ENCODE measurements at regions not wholly inside any gene's neighbourhood (a gene's known extent, or its start where the extent isn't known, plus 50 kb on each side); places are given as distances from the start of the nearest gene placed in this dataset.

DNA sequence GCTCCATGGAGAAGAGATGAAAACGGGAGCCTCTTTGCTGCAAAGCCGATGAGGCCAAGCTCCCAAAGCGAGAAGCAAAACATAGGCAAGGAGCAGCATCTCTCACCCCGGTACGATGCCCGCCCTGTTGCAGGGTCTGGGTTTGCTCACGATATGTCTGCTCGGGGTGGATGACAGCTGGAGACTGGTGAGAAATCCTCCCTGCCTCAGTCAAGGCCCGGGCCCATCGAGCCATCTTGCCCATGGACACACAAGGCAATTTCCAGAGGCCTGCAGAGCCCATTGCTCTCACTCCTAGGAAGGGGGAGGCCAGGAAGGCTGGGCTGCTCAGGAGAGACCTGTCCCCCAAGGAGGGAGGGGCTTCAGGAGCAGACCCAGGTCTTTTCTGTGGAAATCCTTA is 391.7 kb upstream of the SHH start:
- Histone ChIP-seq H3K4me1 (ENCODE audit: insufficient read depth, insufficient read length) (no peaks in the 10 kb centered on the region), H3K36me3 (ENCODE audit: insufficient read depth, insufficient read length, low read length) (no peaks in the 10 kb centered on the region), H3K9ac (ENCODE audit: insufficient read length, low read depth) (no peak overlapping the region), H3K9me3 (ENCODE audit: insufficient read depth, low read length) (no peaks in the 10 kb centered on the region), H3K4me3 (ENCODE audit: insufficient read length, low read depth) (no peak overlapping the region), H3K27me3 (ENCODE audit: insufficient read depth, insufficient read length) (no peaks in the 10 kb centered on the region)
- no peak for TF ChIP-seq SUZ12 (IDR thresholded peaks at IDR 0.05; ENCODE audit: extremely low read depth, insufficient read depth, insufficient read length)
- no peak for TF ChIP-seq YY1 (IDR thresholded peaks at IDR 0.05; ENCODE audit: insufficient read depth, insufficient read length)
- no peak for TF ChIP-seq ZNF274 (IDR thresholded peaks at IDR 0.05; ENCODE audit: low read depth, low read length)
- DNase-seq (ENCODE audit: low read depth, low spot score): no peak

- no peaks in the 10 kb centered on the region for H3K9me3 ChIP-seq (ENCODE audit: insufficient read depth, low read length)
- DNase-seq (ENCODE audit: low read depth, low spot score): no peak
- TF ChIP-seq YY1 (IDR thresholded peaks at IDR 0.05; ENCODE audit: insufficient read depth, insufficient read length): no peak
- no peak for TF ChIP-seq SUZ12 (IDR thresholded peaks at IDR 0.05; ENCODE audit: extremely low read depth, insufficient read depth, insufficient read length)
- no peak for TF ChIP-seq ZNF274 (IDR thresholded peaks at IDR 0.05; ENCODE audit: low read depth, low read length)
- H3K36me3 ChIP-seq (ENCODE audit: insufficient read depth, insufficient read length, low read length): no peaks in the 10 kb centered on the region
- H3K4me3 ChIP-seq (ENCODE audit: insufficient read length, low read depth): no peak overlapping the region
- peaks cover 2% of the 10 kb centered on the region for H3K4me1 ChIP-seq (ENCODE audit: insufficient read depth, insufficient read length)
- no peaks in the 10 kb centered on the region for H3K27me3 ChIP-seq (ENCODE audit: insufficient read depth, insufficient read length)
- no peak overlapping the region for H3K9ac ChIP-seq (ENCODE audit: insufficient read length, low read depth)
Measured at GRCh38 chr7:156198277-156198676, 386.0 kb upstream of the SHH start.

DNA sequence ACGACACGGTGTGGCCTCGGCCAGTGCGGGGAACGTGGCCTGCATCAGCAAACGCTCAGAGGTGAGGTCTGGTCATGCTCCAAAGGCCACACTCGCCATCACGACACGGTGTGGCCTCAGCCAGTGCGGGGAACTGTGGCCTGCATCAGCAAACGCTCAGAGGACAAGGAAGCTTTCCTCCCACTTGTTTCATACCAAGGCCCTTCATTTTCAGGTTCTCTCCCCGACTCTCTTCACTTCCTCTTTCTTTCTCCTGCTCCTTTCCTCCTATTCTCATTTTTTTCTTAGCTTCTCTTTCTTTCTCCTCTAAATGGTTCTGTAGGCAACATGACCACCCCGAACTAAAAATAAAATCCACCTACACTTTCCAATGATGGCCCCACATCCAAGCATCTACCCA is 384.4 kb upstream of the SHH start:
- no peak overlapping the region for H3K4me3 ChIP-seq (ENCODE audit: insufficient read length, low read depth)
- TF ChIP-seq SUZ12 (IDR thresholded peaks at IDR 0.05; ENCODE audit: extremely low read depth, insufficient read depth, insufficient read length) (no peak), YY1 (IDR thresholded peaks at IDR 0.05; ENCODE audit: insufficient read depth, insufficient read length) (no peak), ZNF274 (IDR thresholded peaks at IDR 0.05; ENCODE audit: low read depth, low read length) (no peak)
- no peak for DNase-seq (ENCODE audit: low read depth, low spot score)

GRCh38 chr7:156195276-156195675 is 383.0 kb upstream of the SHH start:
- Histone ChIP-seq H3K9me3 (ENCODE audit: insufficient read depth, low read length) (no peaks in the 10 kb centered on the region; the same call in 1 of the 2 replicates), H3K4me1 (ENCODE audit: insufficient read depth, insufficient read length) (peaks cover 2% of the 10 kb centered on the region), H3K27me3 (ENCODE audit: insufficient read depth, insufficient read length) (no peaks in the 10 kb centered on the region), H3K36me3 (ENCODE audit: insufficient read depth, insufficient read length, low read length) (no peaks in the 10 kb centered on the region), H3K4me3 (ENCODE audit: insufficient read length, low read depth) (no peak overlapping the region), H3K9ac (ENCODE audit: insufficient read length, low read depth) (no peak overlapping the region)
- DNase-seq (ENCODE audit: low read depth, low spot score): no peak
- TF ChIP-seq SUZ12 (IDR thresholded peaks at IDR 0.05; ENCODE audit: extremely low read depth, insufficient read depth, insufficient read length): no peak
- TF ChIP-seq ZNF274 (IDR thresholded peaks at IDR 0.05; ENCODE audit: low read depth, low read length): no peak
- TF ChIP-seq YY1 (IDR thresholded peaks at IDR 0.05; ENCODE audit: insufficient read depth, insufficient read length): no peak

More for the DNA sequence above, 384.4 kb upstream of the SHH start:
- no peaks in the 10 kb centered on the region for H3K27me3 ChIP-seq (ENCODE audit: insufficient read depth, insufficient read length)
- H3K9ac ChIP-seq (ENCODE audit: insufficient read length, low read depth): no peak overlapping the region
- no peaks in the 10 kb centered on the region for H3K36me3 ChIP-seq (ENCODE audit: insufficient read depth, insufficient read length, low read length)
- H3K9me3 ChIP-seq (ENCODE audit: insufficient read depth, low read length): no peaks in the 10 kb centered on the region
- H3K4me1 ChIP-seq (ENCODE audit: insufficient read depth, insufficient read length): peaks cover 2% of the 10 kb centered on the region

- TF ChIP-seq ZNF274 (IDR thresholded peaks at IDR 0.05; ENCODE audit: low read depth, low read length) (no peak), YY1 (IDR thresholded peaks at IDR 0.05; ENCODE audit: insufficient read depth, insufficient read length) (no peak), SUZ12 (IDR thresholded peaks at IDR 0.05; ENCODE audit: extremely low read depth, insufficient read depth, insufficient read length) (no peak)
- Histone ChIP-seq H3K9ac (ENCODE audit: insufficient read length, low read depth) (no peak overlapping the region), H3K9me3 (ENCODE audit: insufficient read depth, low read length) (no peaks in the 10 kb centered on the region; the same call in 1 of the 2 replicates), H3K36me3 (ENCODE audit: insufficient read depth, insufficient read length, low read length) (no peaks in the 10 kb centered on the region), H3K4me3 (ENCODE audit: insufficient read length, low read depth) (no peak overlapping the region), H3K4me1 (ENCODE audit: insufficient read depth, insufficient read length) (peaks cover 2% of the 10 kb centered on the region), H3K27me3 (ENCODE audit: insufficient read depth, insufficient read length) (no peaks in the 10 kb centered on the region)
- DNase-seq (ENCODE audit: low read depth, low spot score): no peak
Measured at GRCh38 chr7:156194813-156195212, 382.6 kb upstream of the SHH start.

- TF ChIP-seq ZNF274 (IDR thresholded peaks at IDR 0.05; ENCODE audit: low read depth, low read length) (no peak), SUZ12 (IDR thresholded peaks at IDR 0.05; ENCODE audit: extremely low read depth, insufficient read depth, insufficient read length) (no peak), YY1 (IDR thresholded peaks at IDR 0.05; ENCODE audit: insufficient read depth, insufficient read length) (no peak)
- DNase-seq (ENCODE audit: low read depth, low spot score): no peak
- no peaks in the 10 kb centered on the region; the same call in 1 of the 2 replicates for H3K9me3 ChIP-seq (ENCODE audit: insufficient read depth, low read length)
- no peaks in the 10 kb centered on the region for H3K36me3 ChIP-seq (ENCODE audit: insufficient read depth, insufficient read length, low read length)
- no peaks in the 10 kb centered on the region for H3K27me3 ChIP-seq (ENCODE audit: insufficient read depth, insufficient read length)
- H3K4me3 ChIP-seq (ENCODE audit: insufficient read length, low read depth): no peak overlapping the region
- H3K4me1 ChIP-seq (ENCODE audit: insufficient read depth, insufficient read length): peaks cover 2% of the 10 kb centered on the region
- no peak overlapping the region for H3K9ac ChIP-seq (ENCODE audit: insufficient read length, low read depth)
Measured at GRCh38 chr7:156192921-156193320, 380.7 kb upstream of the SHH start.

GRCh38 chr7:156191090-156191489 is 378.8 kb upstream of the SHH start:
- TF ChIP-seq YY1 (IDR thresholded peaks at IDR 0.05; ENCODE audit: insufficient read depth, insufficient read length) (no peak), ZNF274 (IDR thresholded peaks at IDR 0.05; ENCODE audit: low read depth, low read length) (no peak), SUZ12 (IDR thresholded peaks at IDR 0.05; ENCODE audit: extremely low read depth, insufficient read depth, insufficient read length) (no peak)

More at GRCh38 chr7:156191090-156191489, 378.8 kb upstream of the SHH start:
- no peaks in the 10 kb centered on the region for H3K27me3 ChIP-seq (ENCODE audit: insufficient read depth, insufficient read length)
- H3K9me3 ChIP-seq (ENCODE audit: insufficient read depth, low read length): peaks cover 10% of the 10 kb centered on the region
- no peaks in the 10 kb centered on the region for H3K36me3 ChIP-seq (ENCODE audit: insufficient read depth, insufficient read length, low read length)
- no peak overlapping the region for H3K4me3 ChIP-seq (ENCODE audit: insufficient read length, low read depth)
- peaks cover 2% of the 10 kb centered on the region for H3K4me1 ChIP-seq (ENCODE audit: insufficient read depth, insufficient read length)
- DNase-seq (ENCODE audit: low read depth, low spot score): no peak
- no peak overlapping the region for H3K9ac ChIP-seq (ENCODE audit: insufficient read length, low read depth)
